Mucosa of stomach (tissue), 1 donor: ENCODE measurements at regions not wholly inside any gene's neighbourhood (a gene's known extent, or its start where the extent isn't known, plus 50 kb on each side); places are given as distances from the start of the nearest gene placed in this dataset.

Source experiments
- H3K27me3 ChIP-seq: one replicate; pipeline ENCODE4 v1.7.0; 2013; ENCODE audit warnings: mild to moderate bottlenecking, low read length; ENCODE audit not compliant: control insufficient read depth, insufficient read depth
- H3K36me3 ChIP-seq: one replicate; pipeline ENCODE4 v1.7.0; 2013; ENCODE audit warnings: low read length; ENCODE audit not compliant: control insufficient read depth, insufficient read depth
- H3K4me1 ChIP-seq: one replicate; pipeline ENCODE4 v1.7.0; 2013; ENCODE audit warnings: mild to moderate bottlenecking, low read length; ENCODE audit not compliant: control insufficient read depth, insufficient read depth
- H3K4me3 ChIP-seq: one replicate; pipeline ENCODE4 v1.7.0; 2013; ENCODE audit warnings: low read length
- H3K9ac ChIP-seq: one replicate; pipeline ENCODE4 v1.7.0; 2013; ENCODE audit warnings: mild to moderate bottlenecking, low read length, moderate library complexity
- H3K9me3 ChIP-seq: one replicate; pipeline ENCODE4 v1.7.0; 2013; ENCODE audit warnings: mild to moderate bottlenecking, low read length, moderate library complexity; ENCODE audit not compliant: control insufficient read depth
- donor health status: Pancreatic carcinoma.

DNA sequence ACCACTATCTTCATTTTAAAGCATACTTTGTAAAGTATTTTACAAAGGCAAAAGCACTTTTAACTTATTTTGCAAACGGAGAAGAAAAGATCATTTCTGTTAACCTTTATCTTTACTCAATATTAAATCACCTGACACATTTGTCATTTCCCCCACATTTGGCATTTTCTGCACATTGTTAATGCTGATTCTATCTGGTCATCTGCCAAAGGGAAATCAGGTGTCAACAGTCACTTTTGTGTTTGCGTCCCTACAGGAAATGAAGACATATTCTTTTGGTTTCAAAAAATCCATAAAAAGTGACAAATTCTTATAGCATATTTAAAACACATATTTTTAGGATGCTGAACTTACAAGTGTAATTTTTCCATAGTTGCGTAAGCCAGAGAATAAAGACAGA is 191.3 kb upstream of the TMEM161B start:
- Histone ChIP-seq H3K4me3 (no peak overlapping the region), H3K4me1 (no peaks in the 10 kb centered on the region), H3K9ac (no peak overlapping the region), H3K36me3 (no peaks in the 10 kb centered on the region), H3K27me3 (no peaks in the 10 kb centered on the region), H3K9me3 (no peaks in the 10 kb centered on the region)

DNA sequence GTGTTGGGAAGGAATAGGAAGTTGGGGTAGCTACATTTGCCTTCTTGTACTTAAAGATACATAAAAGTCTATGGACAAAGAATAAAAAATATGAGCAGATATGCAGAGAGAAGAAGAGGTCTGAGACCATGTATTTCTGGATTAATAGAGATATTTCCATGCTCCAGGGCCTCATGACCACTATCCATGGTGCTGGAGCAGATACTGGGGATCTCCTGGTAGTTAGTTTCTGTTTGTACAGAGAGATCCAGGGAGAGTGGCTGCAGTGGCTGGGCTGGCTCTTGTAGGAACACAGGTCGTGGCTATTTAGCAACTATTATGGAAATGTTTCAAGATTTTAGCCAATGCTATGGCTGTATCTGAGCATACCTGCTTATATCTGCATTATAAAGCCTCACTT is 184.2 kb upstream of the TMEM161B start:
- Histone ChIP-seq H3K36me3 (no peaks in the 10 kb centered on the region), H3K4me3 (no peak overlapping the region), H3K4me1 (no peaks in the 10 kb centered on the region), H3K9ac (no peak overlapping the region), H3K9me3 (no peaks in the 10 kb centered on the region), H3K27me3 (no peaks in the 10 kb centered on the region)

DNA sequence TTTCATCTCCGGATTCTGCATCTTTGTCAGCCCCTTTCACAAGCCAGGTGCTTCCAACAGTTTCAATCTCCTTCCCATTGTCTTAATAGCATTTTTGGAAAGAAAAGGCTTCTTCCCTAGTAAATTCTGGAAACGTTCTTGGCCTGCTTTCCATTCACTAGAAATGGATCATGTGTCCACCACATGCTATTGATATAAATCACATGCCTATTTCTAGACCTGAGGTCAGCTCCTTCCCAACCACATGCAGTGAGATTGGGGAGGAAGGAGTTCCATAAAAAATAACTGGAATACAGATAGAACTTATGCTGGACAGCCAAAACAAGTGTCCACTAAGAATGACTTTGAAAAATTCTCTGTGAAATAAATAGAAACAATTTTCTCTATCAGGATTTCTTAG is 181.6 kb upstream of the TMEM161B start:
- Histone ChIP-seq H3K27me3 (no peaks in the 10 kb centered on the region), H3K4me3 (no peak overlapping the region), H3K9ac (no peak overlapping the region), H3K9me3 (no peaks in the 10 kb centered on the region), H3K4me1 (no peaks in the 10 kb centered on the region), H3K36me3 (no peaks in the 10 kb centered on the region)

DNA sequence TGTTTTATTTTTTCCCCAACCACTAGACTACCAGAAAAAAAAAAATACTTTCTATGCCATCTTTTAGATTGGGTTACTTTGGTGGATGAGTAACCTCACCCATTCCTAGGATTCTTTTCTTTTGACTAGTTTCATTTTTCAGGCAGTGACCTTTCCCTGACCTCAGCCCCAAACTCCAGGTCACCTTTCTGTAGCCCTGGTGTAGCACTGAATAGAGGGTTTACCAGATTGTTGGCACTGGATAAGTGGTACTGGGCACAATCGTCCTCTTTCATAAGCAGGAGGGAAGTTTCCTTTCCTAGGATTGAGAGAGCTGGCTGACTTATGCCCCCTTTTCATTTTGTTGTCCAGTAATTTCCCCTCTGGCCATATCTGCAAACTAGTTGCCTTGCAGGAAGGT is 169.4 kb upstream of the TMEM161B start:
- H3K9ac ChIP-seq, result no peak overlapping the region

DNA sequence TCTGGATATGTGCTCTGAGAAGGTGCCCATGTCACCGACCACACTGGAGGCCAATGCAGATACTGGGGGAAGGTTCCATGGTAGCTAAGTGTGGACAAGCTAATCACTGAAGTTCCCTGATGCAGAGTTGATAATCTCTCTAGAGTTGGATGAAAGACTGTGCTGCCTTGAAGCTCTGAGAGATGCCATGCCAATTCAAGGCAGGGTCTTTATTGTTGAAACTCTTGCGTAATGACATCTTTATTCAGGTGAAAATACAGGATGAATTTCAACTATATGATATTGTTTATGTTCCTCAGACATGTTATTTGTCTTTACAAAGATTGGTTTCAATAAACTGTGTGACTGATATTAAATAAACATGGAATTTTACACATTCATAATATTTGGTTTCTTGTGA is 167.6 kb upstream of the TMEM161B start:
- H3K27me3 ChIP-seq, result no peaks in the 10 kb centered on the region
- H3K4me3 ChIP-seq, result no peak overlapping the region
- H3K9me3 ChIP-seq, result no peaks in the 10 kb centered on the region
- H3K36me3 ChIP-seq, result no peaks in the 10 kb centered on the region
- no peaks in the 10 kb centered on the region for H3K4me1 ChIP-seq
- no peak overlapping the region for H3K9ac ChIP-seq

More for the DNA sequence above, 169.4 kb upstream of the TMEM161B start:
- no peaks in the 10 kb centered on the region for H3K4me1 ChIP-seq
- H3K27me3 ChIP-seq, result no peaks in the 10 kb centered on the region
- H3K9me3 ChIP-seq, result no peaks in the 10 kb centered on the region
- H3K4me3 ChIP-seq, result no peak overlapping the region
- H3K36me3 ChIP-seq, result no peaks in the 10 kb centered on the region

DNA sequence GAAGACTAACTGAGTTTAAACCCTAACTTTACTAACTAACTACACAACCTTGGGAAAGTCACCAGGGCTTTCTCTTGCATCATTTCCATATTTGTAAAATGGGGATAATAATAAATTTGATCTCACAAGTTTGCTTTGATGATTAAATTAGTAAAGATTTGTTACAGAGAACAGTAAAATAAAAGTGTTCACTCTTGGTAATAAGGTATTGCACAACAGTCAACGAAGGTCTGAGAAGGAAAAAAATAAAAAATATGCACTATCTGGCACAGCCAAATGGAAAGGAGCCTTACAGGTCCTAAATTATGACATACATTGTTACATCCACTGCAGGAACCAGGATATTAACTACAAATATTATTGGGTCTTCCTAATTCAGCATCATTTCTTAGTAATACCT is 160.0 kb upstream of the TMEM161B start:
- Histone ChIP-seq H3K4me3 (no peak overlapping the region), H3K9ac (no peak overlapping the region), H3K4me1 (no peaks in the 10 kb centered on the region), H3K36me3 (no peaks in the 10 kb centered on the region), H3K9me3 (no peaks in the 10 kb centered on the region), H3K27me3 (no peaks in the 10 kb centered on the region)

DNA sequence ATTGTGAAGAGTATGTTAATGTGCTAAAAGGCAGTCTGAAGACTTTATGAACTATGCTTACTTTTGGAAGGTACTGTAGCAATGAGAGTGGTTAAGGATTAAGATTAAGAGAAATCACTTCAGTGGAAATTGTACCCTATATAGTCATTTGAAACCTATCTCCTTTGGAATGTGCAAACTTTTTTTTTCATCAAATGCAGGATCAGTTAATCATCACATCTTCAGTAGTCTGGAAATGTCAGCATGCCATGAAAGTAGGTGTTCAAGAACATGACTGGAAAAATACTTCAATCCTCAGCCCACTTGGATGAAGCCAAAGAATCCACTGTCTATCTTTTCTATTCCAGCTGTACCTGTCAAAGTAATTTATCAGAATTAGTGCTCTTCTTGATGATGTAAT is 157.8 kb upstream of the TMEM161B start:
- Histone ChIP-seq H3K27me3 (no peaks in the 10 kb centered on the region), H3K9ac (no peak overlapping the region), H3K36me3 (no peaks in the 10 kb centered on the region), H3K4me1 (no peaks in the 10 kb centered on the region), H3K4me3 (no peak overlapping the region), H3K9me3 (no peaks in the 10 kb centered on the region)

DNA sequence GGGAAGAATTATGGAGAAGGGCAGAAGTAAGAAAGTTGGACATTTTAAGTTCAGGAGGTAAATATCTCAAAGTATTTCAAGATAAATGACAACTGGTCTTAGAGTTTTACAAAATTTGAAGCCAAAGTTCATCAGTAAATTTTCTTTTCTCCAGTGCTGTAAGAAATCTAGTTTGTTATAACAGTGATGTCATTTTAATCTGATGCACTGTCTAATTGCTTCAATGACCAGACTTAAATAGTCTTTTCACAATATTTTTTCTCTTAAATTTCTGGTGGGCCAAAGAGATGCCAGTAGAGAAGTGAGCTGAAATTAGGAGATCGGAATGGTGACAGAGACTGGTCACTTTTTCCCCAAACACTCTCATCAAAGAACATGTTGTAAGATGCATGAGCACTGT is 156.5 kb upstream of the TMEM161B start:
- H3K27me3 ChIP-seq, result no peaks in the 10 kb centered on the region
- no peaks in the 10 kb centered on the region for H3K9me3 ChIP-seq
- no peak overlapping the region for H3K9ac ChIP-seq
- H3K4me3 ChIP-seq, result no peak overlapping the region
- no peaks in the 10 kb centered on the region for H3K4me1 ChIP-seq
- H3K36me3 ChIP-seq, result no peaks in the 10 kb centered on the region

DNA sequence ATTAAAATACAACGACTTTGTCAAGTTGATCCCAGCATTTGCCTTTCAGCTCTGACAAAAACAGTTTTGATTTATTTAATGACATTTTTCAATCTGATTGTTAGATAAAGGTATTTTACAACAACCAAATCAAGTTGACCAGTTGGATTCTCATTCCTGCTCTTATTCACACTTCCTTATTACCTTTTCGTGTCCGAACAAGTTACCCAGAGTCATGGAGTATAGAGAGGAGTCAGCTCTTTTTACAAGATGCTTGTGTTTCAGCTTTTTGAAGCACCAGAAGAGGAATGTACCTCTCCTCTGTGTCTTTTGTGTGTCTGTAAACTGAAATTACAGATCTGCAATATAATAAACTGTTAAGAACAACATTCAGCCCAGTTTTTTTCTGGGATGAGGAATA is 151.3 kb upstream of the TMEM161B start:
- Histone ChIP-seq H3K36me3 (no peaks in the 10 kb centered on the region), H3K4me3 (no peak overlapping the region), H3K9me3 (no peaks in the 10 kb centered on the region), H3K9ac (no peak overlapping the region), H3K4me1 (no peaks in the 10 kb centered on the region), H3K27me3 (no peaks in the 10 kb centered on the region)

DNA sequence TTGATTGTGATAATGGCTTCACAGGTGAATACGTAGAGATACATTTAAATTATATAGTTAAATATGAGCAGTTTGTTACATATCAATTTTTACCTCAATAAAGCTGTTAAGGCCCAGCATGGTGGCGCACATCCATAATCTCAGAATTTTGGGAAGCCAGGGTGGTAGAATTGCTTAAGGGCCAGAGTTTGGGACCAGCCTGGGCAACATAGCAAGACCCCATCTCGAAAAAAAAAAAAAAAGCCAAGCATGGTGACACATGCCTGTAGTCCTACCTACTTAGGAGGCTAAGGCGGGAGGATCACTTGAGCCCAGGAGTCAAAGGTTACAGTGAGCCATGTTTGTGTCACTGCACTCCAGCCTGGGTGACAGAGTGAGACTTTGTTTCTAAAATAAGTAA is 138.7 kb upstream of the TMEM161B start:
- no peaks in the 10 kb centered on the region for H3K36me3 ChIP-seq
- no peaks in the 10 kb centered on the region for H3K9me3 ChIP-seq
- no peak overlapping the region for H3K4me3 ChIP-seq
- no peaks in the 10 kb centered on the region for H3K4me1 ChIP-seq
- H3K9ac ChIP-seq, result no peak overlapping the region
- no peaks in the 10 kb centered on the region for H3K27me3 ChIP-seq

DNA sequence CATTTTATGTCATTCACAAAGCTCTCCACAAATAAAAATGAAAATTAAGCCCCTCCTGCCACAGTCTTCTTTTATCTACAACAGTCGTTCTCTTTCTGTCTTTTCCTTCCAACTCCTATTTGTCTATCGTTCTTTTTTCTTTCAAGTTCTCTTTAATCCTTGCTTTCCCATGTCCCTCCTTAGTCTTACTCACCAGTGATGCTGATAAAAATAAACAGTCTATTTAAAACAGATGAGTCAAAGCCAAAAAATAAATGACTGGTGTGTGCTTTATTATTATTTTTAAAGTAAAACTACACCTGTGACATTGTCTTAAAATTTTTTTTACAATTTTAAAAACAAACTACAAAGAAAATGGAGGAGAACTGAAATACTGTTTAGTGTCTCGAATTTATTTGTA is 137.1 kb upstream of the TMEM161B start:
- Histone ChIP-seq H3K36me3 (no peaks in the 10 kb centered on the region), H3K27me3 (no peaks in the 10 kb centered on the region), H3K4me3 (no peak overlapping the region), H3K4me1 (no peaks in the 10 kb centered on the region), H3K9me3 (no peaks in the 10 kb centered on the region), H3K9ac (no peak overlapping the region)

DNA sequence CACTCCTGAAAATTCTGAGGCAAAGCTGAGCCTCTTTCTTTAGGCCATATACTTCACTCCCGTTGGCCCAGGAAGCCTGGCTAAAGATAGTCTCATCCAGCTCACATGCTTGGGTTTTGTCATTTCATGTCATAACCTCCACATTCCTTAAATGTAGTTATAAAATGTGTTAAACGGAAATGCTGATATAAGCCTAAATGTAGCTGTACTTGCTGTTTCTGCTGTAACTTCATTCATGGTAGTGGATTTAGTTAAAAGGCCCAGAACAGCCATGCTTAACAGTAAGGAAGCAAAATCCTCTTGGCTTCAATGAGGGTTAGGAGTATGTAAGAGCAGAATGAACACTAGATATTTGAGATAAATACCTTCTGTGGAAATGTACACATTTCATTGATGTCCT is 135.8 kb upstream of the TMEM161B start:
- no peaks in the 10 kb centered on the region for H3K27me3 ChIP-seq
- no peak overlapping the region for H3K4me3 ChIP-seq
- no peaks in the 10 kb centered on the region for H3K36me3 ChIP-seq
- no peak overlapping the region for H3K9ac ChIP-seq
- no peaks in the 10 kb centered on the region for H3K9me3 ChIP-seq
- no peaks in the 10 kb centered on the region for H3K4me1 ChIP-seq

DNA sequence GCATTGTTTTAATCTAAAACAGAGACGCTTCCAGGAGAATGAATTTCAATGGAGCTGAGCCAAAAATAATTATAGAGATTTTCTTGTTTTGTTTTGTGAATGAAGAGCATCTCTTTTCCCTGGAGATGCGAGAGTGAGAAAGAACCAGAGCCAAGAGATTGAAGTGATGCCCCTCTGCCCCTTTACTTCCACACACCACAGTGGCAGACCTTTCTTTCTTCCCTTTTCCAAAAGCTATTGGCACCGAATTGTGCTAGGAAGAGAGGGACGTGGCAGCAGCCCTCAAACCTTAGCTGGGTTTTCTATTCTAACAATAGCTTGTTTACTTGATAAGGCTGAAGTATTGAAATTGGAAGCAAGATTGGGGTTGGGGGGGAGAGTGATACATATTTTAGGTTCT is 133.0 kb upstream of the TMEM161B start:
- Histone ChIP-seq H3K9ac (no peak overlapping the region), H3K4me3 (no peak overlapping the region), H3K27me3 (no peaks in the 10 kb centered on the region), H3K9me3 (no peaks in the 10 kb centered on the region), H3K4me1 (no peaks in the 10 kb centered on the region), H3K36me3 (no peaks in the 10 kb centered on the region)
